NOMO-1 (cell line): ENCODE measurements at regions not wholly inside any gene's neighbourhood (a gene's known extent, or its start where the extent isn't known, plus 50 kb on each side); places are given as distances from the start of the nearest gene placed in this dataset.
A peak's percentile ranks its signal among the peaks of the same experiment; 100 is the strongest.

Experiments
- DNase-seq, 2 experiments: peaks; one replicate each; lab custom pipeline; 2025; ENCODE audit not compliant: unreplicated experiment in 2 of 2; lab: John Stamatoyannopoulos, UW

DNA sequence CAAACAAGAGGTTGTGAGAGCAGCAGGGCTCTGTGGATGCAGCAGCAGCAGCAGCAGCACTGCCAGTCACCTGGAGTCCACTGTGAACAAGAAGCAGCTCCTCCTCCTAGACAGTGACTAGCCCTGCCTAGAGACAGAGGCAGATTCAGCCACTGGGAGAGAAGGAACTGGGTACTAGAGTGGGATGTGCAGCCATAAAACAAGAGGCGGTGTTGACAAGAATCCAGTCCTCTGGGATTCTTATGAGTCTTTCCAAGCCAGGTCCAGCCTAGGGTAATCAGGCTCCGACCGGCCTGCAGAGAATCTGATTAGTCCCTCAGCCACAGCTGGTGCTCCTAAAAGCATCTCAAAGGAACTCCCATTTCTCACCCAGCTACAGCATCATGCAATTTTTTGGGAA is 83.9 kb upstream of the USP47 start:
- DNase-seq = no peak

DNA sequence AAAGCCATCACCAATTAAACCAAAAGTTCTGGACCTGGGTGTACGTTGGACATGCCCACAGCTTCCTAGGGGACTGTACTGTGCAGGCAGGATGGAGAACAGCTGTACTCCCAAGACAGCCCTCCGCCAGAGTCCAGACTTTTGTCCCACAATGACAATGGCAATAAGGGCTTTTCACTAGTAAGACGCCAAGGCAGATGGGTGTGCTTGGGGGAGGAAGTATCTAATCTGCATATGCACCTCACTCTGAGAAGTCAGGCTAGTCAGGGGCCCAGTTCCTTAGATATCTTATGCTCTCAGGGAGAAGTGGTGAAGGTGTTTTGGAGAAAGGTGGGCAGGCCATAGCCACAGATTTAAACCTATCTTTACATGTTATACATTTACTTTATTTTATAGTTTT is 85.1 kb upstream of the USP47 start:
- no peak for DNase-seq

DNA sequence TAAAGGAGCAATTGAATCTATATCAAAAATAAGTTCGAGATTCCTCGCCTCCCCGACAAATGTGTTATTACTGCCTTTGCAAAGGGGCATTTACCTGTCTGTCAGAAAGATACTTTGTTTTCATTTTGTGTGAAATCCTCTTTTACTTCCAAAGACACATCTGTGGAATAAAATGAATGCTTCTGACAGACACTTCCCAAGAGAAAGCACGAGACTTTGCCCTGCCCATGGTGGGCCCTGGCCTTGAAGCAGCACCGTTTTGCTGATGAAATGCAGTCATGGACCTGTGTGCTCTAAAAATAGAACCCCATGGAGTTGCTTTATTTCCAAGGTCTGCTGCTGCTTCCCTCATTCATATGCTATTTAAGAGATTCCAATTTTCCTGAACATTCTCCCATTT is 85.9 kb upstream of the USP47 start:
- no peak for DNase-seq

DNA sequence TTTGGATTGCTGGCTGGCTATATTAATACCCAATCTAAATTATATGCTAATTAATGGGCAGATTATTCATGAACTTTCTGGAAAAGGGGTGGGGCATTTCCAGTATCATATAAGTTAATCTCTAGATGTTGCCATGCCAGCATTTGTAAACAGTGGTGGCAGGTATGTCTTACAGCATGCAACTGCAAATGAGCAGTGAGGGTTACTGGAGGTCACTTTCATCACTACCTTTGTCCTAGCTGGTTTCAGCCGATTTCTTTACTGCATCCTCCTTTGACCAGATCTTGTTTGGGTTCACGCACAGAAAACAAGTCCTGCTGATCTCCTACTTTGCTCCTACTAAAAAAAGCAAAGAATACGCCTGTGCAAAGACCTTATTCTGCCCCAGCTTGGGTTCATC is 89.1 kb upstream of the USP47 start:
- DNase-seq = no peak

DNA sequence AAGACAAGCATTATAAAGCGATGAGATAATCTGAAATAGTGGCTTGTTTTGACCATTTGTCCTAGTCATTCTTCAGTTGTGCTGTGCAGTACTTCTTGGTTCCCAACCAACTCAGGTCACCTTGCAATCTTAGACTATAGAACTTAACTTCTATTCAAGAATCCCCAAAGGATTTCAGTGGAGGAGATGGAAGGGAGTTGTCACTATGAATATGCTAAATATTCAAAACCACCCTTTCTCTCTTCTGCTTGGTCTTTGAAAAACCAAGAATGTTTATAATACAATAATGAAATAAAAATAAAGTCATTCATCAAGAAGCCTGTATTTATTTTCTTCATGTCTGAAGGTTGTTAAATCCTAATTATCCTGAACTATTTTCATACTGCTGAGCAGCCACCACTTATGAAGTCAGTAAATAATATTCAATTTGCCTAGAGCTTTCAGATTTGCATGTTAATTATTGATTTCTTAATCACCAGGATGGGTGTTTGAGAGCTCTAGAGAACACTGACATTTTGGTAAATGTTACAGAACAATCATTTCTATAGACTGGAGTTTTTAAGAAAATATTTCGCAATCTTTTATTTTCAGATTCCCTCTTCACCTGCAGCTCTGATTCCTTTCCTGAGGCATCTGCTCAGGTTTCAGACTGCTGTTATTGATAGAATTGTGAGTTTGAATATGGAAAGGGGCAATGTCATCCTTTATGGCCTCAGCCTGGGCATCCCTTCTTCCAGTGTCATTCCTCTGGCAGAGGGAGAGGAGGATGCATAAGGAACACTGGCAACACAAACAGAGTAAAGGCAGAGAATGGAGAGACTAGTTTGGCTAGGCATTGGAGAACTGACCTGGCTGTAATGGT is 91.5 kb upstream of the USP47 start:
- no peak for DNase-seq

DNA sequence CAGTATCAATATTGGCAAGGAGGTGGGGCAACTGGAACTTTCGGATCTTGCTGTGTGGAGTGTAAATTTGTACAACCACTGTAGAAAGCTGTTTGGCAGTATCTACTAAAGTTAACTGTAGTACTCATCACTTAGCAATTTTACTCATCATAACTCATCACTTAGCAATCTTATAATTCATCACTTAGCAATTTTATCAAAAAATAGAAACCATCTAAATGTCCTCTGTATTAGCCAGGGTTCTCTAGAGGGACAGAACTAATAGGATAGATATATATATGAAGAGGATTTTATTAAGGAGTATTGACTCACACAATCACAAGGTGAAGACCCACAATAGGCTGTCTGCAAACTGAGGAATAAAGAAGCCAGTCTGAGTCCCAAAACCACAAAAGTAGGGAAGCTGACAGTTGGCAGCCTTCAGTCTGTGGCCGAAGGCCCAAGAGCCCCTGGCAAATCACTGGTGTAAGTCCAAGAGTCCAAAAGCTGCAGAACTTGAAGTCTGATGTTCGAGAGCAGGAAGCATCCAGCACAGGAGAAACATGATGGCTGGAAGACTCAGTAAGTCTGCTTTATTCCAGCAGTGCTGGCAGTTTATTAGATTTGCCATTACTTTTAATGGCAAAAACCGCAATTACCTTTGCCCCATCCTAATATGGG is 92.9 kb upstream of the USP47 start:
- no peak for DNase-seq

DNA sequence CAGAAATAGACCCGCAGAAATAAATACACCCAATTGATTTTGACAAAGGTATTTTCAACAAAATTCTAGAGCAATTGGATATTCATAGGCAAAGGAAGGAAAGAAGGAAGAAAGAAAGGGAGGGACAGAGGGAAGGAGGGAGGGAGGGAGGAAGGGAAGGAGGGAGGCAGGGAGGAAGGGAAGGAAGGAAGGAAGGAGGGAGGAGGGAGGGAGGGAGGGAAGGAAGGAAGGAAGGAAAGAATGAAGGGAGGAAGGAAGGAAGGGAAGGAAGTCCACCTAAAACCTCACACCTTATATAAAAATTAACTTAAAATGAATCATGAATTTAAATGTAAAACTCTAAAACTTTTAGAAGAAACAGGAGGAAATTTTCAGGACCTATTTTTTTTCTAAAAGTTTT is 94.2 kb upstream of the USP47 start:
- DNase-seq = no peak

DNA sequence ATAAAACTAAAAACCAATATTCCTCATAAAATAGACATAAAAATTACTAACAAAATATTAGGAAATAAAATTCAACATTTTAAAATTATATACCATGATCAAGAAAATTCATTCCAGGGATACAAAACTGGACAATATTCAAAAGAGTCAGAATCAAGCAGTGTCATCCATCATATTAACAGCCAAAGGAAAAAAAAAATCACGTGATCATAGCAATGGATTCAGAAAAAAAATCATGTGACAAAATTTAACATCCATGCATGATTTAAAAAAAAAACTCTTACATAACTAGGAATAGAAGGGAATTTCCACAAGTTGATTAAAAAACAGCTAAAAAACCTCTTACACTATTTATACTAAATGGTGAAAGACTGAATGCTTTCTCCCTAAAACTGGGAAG is 95.3 kb upstream of the USP47 start:
- no peak for DNase-seq

DNA sequence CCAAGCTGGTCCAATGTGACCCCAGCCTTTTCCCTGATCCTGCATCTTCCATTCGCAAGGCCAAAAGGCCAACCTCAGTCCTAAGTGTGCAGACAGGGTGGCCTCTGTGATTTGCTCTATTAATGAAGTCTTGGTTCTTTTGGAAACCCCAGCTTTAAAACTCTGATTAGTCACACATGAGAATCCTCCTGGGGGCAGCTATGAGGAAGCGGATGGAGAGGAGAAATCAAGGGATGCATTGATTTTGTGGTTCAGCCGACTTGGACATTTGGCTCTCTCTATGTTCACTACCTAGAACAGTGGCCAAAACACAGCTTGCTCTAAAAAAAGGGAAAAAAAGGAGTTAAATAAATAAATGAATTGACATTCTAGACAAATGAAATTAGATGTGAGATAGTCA is 98.6 kb upstream of the USP47 start:
- no peak for DNase-seq

DNA sequence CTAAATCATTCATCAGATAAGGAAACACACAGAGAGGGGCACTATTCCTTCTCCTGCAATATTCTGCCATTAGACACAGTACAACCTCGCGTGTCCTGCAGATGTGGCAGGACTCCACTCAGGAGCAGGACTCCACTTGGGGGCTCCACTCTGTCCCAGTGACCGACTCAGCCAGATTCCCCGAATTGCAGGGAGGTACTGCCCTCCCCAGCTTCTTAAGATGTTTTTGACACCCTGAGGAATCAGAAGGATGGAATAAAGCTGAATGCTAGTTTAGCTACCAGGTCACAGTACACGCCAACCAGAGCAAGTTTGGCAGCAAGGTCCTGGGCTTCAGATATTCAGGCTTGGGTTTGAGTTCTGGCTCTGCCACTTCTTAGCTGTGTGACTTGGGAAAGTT is 99.3 kb upstream of the USP47 start:
- DNase-seq = no peak

DNA sequence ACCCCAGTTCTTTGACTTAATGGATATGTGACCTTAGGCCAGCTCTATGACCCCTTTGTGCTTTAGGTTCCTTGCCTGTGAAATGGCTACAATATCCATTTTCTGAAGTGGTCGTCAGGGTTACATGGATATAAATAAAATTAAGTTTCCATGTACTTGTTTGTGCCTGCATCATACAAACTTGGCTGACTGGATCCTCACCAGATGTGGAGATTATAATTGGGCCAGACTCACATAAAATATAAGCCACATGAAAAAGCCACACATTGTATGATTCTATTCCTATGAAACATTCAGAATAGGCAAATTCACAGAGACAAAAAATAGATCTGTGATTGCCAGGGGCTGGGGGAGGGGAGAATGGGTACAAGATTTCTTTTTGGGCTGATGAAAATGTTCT is 100.9 kb upstream of the USP47 start:
- DNase-seq = no peak

DNA sequence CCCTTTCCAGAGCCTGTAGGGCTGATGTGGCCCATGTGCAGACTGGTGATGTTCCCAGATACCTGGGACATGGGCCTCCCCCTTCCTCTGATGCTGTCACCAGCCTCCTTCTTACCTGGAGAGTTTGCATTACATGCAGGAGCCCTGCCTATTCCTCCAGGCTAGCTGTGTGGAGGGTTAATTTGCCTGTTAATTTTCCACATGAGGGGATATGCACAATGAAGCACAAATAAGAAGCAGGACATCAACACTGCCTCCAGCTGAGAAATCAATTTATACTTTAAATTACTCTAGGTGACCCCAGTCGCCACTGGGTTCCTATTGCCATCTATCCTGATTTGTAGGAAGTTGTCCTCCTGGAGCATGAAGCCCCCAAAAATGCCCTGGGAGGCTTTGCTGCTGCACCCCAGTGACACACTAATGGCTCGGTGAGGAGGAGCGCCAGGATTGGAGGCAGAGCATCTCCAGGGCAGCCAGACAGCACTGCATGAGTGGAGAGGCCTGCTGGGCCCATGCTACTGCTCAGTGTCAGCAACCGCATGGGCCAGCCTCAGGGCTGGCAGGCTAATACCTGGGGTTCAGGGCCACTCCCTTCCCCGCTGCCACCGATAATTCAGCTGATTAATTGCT is 101.6 kb upstream of the USP47 start:
- no peak for DNase-seq

DNA sequence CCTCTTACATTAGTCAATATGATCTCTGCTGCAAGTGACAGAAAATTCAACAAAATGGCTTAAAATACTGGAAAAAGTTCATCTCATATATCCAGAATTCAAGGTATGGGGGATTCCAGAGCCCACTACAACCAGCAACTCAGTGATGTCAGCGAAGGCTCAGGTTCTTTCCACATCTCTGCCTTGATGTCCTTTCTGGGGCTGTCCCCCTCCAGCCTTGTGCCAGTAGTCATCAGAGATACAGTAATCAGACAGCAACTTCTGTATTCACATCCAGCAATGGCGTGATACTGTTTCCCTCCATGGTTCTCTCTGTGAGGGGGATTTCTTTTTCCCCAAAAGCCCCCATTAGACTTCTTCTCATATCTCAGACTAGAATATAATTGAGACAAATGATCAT is 103.4 kb upstream of the USP47 start:
- no peak for DNase-seq

DNA sequence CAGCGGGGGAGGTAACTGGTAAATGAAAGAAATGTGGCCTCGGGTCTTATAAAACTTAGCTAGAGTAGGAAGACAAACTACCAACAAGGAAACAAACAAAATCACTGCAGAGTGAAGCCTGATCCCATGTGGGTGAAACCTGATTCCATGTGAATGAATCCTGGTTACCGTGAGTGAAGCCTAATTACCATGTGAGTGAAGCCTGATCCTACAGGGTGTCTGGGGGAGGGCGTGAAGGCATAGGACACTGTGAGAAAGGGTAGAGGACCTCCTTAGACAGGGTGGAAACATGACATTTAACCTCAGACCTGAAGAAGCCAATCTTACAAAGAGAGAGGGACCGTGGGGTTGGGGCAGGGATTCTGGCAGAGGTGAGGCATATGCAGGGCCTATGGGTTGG is 106.2 kb upstream of the USP47 start:
- DNase-seq = no peak

DNA sequence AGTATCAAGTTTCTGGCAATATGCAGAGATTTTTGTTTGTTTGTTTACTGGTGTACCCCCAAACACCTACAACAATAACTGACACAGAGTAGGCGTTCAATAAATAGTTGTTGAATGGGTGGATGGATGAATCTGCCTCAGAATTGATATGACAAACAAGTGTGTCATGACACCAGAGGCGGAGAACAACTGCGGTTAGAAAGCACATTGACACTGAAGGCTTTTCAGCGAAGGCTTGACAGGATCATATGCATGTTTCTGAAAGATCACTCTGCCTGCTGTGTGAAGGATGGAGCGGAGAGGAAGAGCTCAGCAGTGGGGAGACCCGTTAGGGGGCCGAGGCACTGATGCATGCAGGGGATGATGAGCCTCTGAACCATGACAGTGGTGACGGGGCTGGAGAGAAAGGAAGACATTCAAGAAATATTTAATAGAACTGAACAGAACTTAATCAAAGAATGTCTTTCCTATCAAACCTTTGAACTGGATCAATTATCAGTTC is 108.5 kb upstream of the USP47 start:
- DNase-seq = no peak

DNA sequence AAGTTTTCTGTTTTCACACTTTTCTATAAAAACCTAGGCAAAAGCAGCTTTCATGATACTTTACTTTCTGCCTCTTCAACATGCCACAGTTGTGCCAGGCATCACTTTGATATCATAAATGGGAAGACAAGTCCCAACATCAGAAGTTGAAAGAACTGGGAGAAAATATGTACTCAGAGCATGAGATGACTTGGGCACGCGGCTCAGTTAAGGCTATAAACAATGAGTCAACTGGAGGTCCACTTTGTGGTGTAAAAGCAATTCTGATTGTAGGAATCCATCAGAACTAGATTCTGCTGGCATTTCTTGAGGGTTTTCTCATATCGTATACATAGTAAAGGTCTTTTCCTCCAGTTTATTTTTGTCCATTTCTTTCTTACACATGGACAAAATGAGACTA is 109.7 kb upstream of the USP47 start:
- no peak for DNase-seq

DNA sequence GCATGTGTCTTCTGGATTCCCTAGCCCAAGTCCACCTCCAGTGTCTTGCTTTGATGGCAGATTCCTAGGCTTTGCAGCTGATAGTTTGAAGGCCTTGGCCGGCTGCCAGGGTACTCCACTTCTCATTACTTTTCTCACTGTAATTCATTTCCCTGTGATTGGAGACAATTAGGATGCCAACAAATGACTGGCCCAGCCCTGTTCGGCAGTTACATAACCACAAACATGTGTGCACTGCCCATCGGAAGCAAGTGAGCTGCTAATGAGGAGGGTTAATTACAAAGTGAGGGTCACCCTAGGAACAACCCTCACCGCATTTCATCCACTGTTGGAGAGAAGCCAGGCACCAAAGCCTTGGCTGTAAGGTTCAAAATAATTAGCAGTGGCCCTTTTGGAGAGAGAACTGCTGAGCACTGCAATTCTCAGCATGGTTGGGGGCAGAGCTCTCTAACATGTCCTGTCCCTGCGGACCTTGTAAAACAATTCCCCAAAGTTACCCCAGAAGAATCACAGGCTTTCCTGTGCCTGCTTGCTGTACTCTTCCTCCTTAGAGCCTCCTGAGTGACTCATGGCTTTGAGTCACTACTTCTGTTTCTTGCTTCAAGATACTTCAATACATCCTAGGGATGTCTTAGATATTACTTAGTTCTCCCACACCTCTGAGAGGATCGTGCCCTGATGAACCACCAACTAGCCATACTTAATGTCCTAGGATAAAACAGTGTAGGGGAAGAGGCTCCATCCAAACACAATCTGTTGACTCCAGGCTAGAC is 109.7 kb upstream of the GALNT18 start:
- DNase-seq = peak in 1 of 2 experiments; percentile 7

DNA sequence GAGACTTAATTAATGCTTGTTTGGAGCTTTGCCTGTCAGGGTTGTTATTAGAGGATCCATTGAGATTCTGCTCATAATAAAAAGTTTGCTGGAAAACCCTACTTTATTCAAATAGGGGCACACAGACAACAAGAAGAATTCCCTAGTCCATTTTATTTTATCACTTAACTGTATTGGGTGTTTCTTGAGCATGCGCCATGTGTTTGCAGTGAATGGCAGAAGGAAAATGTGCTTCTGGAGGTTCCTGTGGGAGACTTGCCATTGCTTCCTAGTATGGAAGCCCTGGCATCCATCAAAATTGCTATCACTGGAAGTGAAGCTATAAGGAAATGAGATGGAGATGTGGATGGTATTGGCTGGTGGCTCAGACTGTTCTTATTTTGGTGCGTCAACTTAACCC is 106.6 kb upstream of the GALNT18 start:
- no peak for DNase-seq

DNA sequence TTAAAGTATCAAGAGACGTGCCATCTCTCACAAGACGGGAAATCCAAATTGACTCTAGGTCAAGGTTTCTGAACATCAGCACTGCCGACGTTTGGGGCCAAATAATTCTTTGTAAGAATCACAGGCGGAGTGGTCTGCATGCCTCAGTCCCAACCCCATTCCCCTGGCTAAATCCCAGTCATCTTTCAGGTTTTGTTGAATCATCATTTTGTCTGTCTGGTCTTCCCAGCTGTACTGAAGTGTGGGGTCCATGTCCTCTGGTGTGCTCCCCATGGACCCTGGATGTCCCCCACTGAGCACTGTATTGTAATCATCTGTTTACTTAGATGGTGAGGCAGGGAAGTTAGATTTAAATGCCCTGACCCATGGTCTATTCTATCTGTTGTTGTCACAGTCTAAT is 103.6 kb upstream of the GALNT18 start:
- no peak for DNase-seq

DNA sequence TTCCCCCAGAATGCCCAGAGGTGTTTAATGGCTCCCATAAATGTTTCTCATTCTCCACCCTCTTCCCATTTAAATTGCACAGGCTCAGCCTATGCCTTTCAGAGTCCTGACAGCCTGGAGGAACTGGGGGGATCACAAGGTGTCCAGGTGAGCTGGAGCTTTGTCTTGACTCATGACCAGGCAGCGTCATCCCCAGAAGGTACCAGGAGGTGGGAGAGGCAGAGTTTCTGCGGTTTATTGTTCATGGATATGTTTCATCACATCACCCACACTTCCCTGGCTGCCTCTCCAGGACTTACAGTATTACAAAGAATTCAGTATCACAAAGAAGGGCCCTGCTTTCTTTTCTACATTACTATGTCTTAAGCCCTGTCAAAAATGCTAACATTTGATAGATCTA is 103.2 kb upstream of the GALNT18 start:
- no peak for DNase-seq

DNA sequence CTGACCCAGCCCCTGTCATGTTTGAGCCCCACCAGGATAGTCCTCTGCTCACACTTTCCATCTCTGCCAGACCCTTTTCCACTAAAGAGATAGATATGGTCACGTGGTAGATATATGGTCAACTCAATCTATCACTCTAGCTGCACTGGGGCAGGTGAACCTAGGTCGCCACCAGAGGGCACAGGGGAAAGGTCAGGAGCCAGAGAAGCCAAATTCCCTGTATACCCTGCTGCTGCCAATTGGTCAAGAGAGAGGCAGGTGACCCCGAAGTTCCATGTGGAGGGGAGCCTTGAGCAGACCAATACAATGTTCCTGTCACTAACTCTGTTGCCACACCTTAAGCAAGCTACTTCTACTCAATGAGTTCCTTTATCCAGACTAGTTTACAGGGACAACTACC is 101.1 kb upstream of the GALNT18 start:
- no peak for DNase-seq
